MCF 10A (cell line): ENCODE measurements at regions not wholly inside any gene's neighbourhood (a gene's known extent, or its start where the extent isn't known, plus 50 kb on each side); places are given as distances from the start of the nearest gene placed in this dataset.

ENCODE experiments used
- BruUV-seq: library from RNA; stranded (reverse); fragments of 400-500 nt; replicated peaks from 2 replicates; lab custom pipeline; 2021; lab: Mats Ljungman, UMichigan
- CTCF ChIA-PET: fragments of 300-600 bp; sonication (Branson Sonifier 250); formaldehyde crosslinking; extraction: SDS; loops from one replicate; lab custom pipeline; 2021; ENCODE audit warnings: antibody characterized with exemption, inconsistent platforms; lab: Yijun Ruan, JAX
- POLR2A ChIA-PET: fragments of 300-600, 350-650 bp; sonication (Branson Sonifier 250); formaldehyde crosslinking; extraction: SDS; loops from one replicate; lab custom pipeline; 2020; ENCODE audit warnings: antibody characterized with exemption, inconsistent platforms; lab: Yijun Ruan, JAX
- DNase-seq: peaks from one replicate; pipeline ENCODE4 v3.0.0-alpha.2; 2018; ENCODE audit not compliant: unreplicated experiment
- H3K27ac Mint-ChIP-seq: one replicate; pipeline ENCODE4 v1.8.0; 2022; ENCODE audit warnings: mild to moderate bottlenecking, low read depth, mixed read lengths; ENCODE audit not compliant: unreplicated experiment
- H3K27me3 Mint-ChIP-seq: one replicate; pipeline ENCODE4 v1.8.0; 2022; ENCODE audit warnings: mixed read lengths; ENCODE audit not compliant: insufficient read depth, unreplicated experiment
- H3K36me3 Mint-ChIP-seq: one replicate; pipeline ENCODE4 v1.8.0; 2022; ENCODE audit warnings: mild to moderate bottlenecking, moderate library complexity, mixed read lengths; ENCODE audit not compliant: insufficient read depth, unreplicated experiment
- H3K4me1 Mint-ChIP-seq: one replicate; pipeline ENCODE4 v1.8.0; 2022; ENCODE audit warnings: mixed read lengths; ENCODE audit not compliant: insufficient read depth, unreplicated experiment
- H3K4me3 Mint-ChIP-seq: one replicate; pipeline ENCODE4 v1.8.0; 2022; ENCODE audit warnings: mild to moderate bottlenecking, moderate library complexity, mixed read lengths; ENCODE audit not compliant: unreplicated experiment
- H3K9me3 Mint-ChIP-seq: one replicate; pipeline ENCODE4 v1.8.0; 2022; ENCODE audit warnings: mixed read lengths; ENCODE audit not compliant: unreplicated experiment
- intact Hi-C: fragments of 100-400 bp; cut with micrococcal nuclease; formaldehyde crosslinking; loops from 2 replicates; pipeline ENCODE4 v1.14.1; 2022
- TF ChIP-seq, protein P1 (sequence below): fragments of 200-600 bp; IDR thresholded peaks from one replicate; pipeline ENCODE4 v1.8.0; 2022; ENCODE audit warnings: antibody characterized with exemption, mild to moderate bottlenecking; ENCODE audit not compliant: unreplicated experiment

DNA sequence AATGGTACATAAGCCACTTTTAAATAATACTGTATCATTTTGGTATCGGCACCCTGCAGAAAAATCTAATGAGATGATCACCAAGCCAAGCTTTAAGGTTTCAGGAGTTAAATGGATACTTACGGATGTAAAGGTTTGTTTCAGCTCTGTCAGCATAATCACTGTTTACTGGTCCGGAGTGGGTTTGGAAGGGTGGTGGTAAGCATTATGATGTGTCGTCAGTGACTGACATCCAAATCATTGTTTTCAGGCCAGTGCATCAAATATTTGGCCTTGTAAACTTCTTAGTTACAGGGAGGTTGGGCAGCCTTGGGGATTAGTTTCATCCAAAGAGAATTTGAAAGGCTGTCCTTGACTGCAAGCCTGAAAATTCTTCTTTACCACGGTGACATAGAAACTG is 50.0 kb upstream of the ATL2 start:
- no TSS peak for BruUV-seq
- Mint-ChIP-seq H3K36me3 (no peaks in the 10 kb centered on the region), H3K27ac (no peak overlapping the region), H3K9me3 (no peaks in the 10 kb centered on the region), H3K4me3 (no peak overlapping the region), H3K27me3 (no peaks in the 10 kb centered on the region), H3K4me1 (no peaks in the 10 kb centered on the region)
- intact Hi-C loops = no loop called here
- CTCF ChIA-PET = interaction anchor here (0.6 kb wide), 1 partner anchor 582 kb away, joined by 3 read pairs; no protein-coding TSS in a partner anchor
- TF ChIP-seq, protein P1, sequence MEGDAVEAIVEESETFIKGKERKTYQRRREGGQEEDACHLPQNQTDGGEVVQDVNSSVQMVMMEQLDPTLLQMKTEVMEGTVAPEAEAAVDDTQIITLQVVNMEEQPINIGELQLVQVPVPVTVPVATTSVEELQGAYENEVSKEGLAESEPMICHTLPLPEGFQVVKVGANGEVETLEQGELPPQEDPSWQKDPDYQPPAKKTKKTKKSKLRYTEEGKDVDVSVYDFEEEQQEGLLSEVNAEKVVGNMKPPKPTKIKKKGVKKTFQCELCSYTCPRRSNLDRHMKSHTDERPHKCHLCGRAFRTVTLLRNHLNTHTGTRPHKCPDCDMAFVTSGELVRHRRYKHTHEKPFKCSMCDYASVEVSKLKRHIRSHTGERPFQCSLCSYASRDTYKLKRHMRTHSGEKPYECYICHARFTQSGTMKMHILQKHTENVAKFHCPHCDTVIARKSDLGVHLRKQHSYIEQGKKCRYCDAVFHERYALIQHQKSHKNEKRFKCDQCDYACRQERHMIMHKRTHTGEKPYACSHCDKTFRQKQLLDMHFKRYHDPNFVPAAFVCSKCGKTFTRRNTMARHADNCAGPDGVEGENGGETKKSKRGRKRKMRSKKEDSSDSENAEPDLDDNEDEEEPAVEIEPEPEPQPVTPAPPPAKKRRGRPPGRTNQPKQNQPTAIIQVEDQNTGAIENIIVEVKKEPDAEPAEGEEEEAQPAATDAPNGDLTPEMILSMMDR = no peak
- POLR2A ChIA-PET = no interaction called here
- no peak for DNase-seq
